Pancreas (tissue), 10 donors: ENCODE measurements at regions not wholly inside any gene's neighbourhood (a gene's known extent, or its start where the extent isn't known, plus 50 kb on each side); places are given as distances from the start of the nearest gene placed in this dataset.

Experiments used
- ATAC-seq, 4 donors: fragments of 200-7000 bp; cut with Tn5 transposase; one replicate each; pipeline versions ENCODE4 v1.8.0 to v1.9.1; 2020; ENCODE audit warnings: mild to moderate bottlenecking in 4 of 4, moderate library complexity in 4 of 4
- DNase-seq, 6 donors: peaks; one replicate each; pipeline ENCODE4 v3.0.0-alpha.2; 2020
- FAIRE-seq: peaks from 2 replicates; lab custom pipeline; 2012; peaks lifted over from hg19 to GRCh38; lab: Jason Lieb, UNC
- H3K27ac ChIP-seq, 4 donors: fragments of 200-600 bp; sonication (generic); 1 replicate in 3 of 4; 2 replicates in 1 of 4; pipeline versions ENCODE4 v1.5.0 to v1.8.0; 2020
- H3K27me3 ChIP-seq, 4 donors: fragments of 200-600 bp; one replicate each; pipeline ENCODE4 v1.8.0; 2021
- H3K36me3 ChIP-seq, 3 donors: fragments of 200-600 bp; sonication (generic) in 1 of 3; one replicate each; pipeline versions ENCODE4 v1.5.0 to v1.8.0; 2020 to 2021
- H3K4me1 ChIP-seq, 3 donors: fragments of 200-600 bp; one replicate each; pipeline ENCODE4 v1.8.0; 2021
- H3K4me3 ChIP-seq, 4 donors: fragments of 200-600 bp; sonication (generic) in 2 of 4; one replicate each; pipeline versions ENCODE4 v1.5.0 to v1.8.0; 2020 to 2021
- H3K9me3 ChIP-seq, 4 donors: fragments of 200-600 bp; one replicate each; pipeline ENCODE4 v1.8.0; 2021
- CTCF ChIP-seq, 4 donors: fragments of 200-600 bp; sonication (generic) in 3 of 4; IDR thresholded peaks; one replicate each; pipeline versions ENCODE4 v1.5.0 to v1.8.0; 2021; ENCODE audit warnings: antibody characterized with exemption in 4 of 4
- WGBS, 2 donors: extraction: QIAGEN DNeasy Blood & Tissue Kit; methylation state at CpG; one replicate each; pipeline ENCODE4 v1.1.7; 2013; 5-methylcytosine and 5-hydroxymethylcytosine counted together
- intact Hi-C, 3 donors: fragments of 100-400 bp; cut with DNase I; formaldehyde crosslinking; loops; one replicate each; pipeline versions ENCODE4 v1.11.1 to v1.14.2; 2022
- donor health status: healthy with polysubstance abuse.
- donor health status: DM: no; HTN: no; CAD: no; lungs with moderate emphysema.
- donor health status: DM: no; HTN: no; CAD: no.
- donor health status: control.
- donor health status: control.
- donor health status: Bipolar disorder and iron deficiency.
- donor health status: DM: yes; HTN: yes; CAD: no.
- donor health status: DM: no; HTN: no; CAD: no.
- donor health status: DM: no; HTN: no; CAD: no.
- donor health status: DM: yes; HTN: yes; CAD: no.

GRCh38 chr4:152103181-152103901 is 342.5 kb upstream of the GATB start:
- no peak for TF ChIP-seq CTCF (IDR thresholded peaks at IDR 0.05)
- Histone ChIP-seq H3K27ac (no peak overlapping the region), H3K4me1 (no peaks in the 10 kb centered on the region), H3K4me3 (no peak overlapping the region), H3K27me3 (no peaks in the 10 kb centered on the region), H3K36me3 (no peaks in the 10 kb centered on the region), H3K9me3 (no peaks in the 10 kb centered on the region)
- 67 to 72% methylated on average over 8 of the region's 8 CpGs for WGBS, 2 donors
- no peak for FAIRE-seq
- intact Hi-C loops = no loop called here
- DNase-seq = no peak
- no peak for ATAC-seq

GRCh38 chr4:152102436-152103000 is 341.7 kb upstream of the GATB start:
- Histone ChIP-seq H3K27me3 (no peaks in the 10 kb centered on the region), H3K4me1 (no peaks in the 10 kb centered on the region), H3K9me3 (no peaks in the 10 kb centered on the region), H3K27ac (no peak overlapping the region), H3K4me3 (no peak overlapping the region), H3K36me3 (no peaks in the 10 kb centered on the region)
- WGBS, 2 donors = 82 to 83% methylated on average over 5 of the region's 5 CpGs
- TF ChIP-seq CTCF (IDR thresholded peaks at IDR 0.05) = no peak
- FAIRE-seq (no peak), DNase-seq (no peak), ATAC-seq (no peak)
- intact Hi-C loops = no loop called here

- Histone ChIP-seq H3K36me3 (no peaks in the 10 kb centered on the region), H3K4me1 (no peaks in the 10 kb centered on the region), H3K4me3 (no peak overlapping the region), H3K27ac (no peak overlapping the region), H3K9me3 (no peaks in the 10 kb centered on the region), H3K27me3 (no peaks in the 10 kb centered on the region)
- no peak for DNase-seq
- FAIRE-seq = no peak
- peak in 1 of 4 donors; percentile 42 for ATAC-seq
- intact Hi-C loops = no loop called here
- TF ChIP-seq CTCF (IDR thresholded peaks at IDR 0.05) = no peak
- WGBS, 2 donors = 70 to 75% methylated on average over 8 of the region's 8 CpGs
These were observed 341.0 kb upstream of the GATB start for GRCh38 chr4:152101556-152102435.

- H3K27ac ChIP-seq = no peak overlapping the region
- FAIRE-seq (no peak), ATAC-seq (peak in 1 of 4 donors; percentile 13), DNase-seq (no peak)
- no peak overlapping the region for H3K4me3 ChIP-seq
- 74 to 77% methylated on average over 6 of the region's 6 CpGs for WGBS, 2 donors
- no peaks in the 10 kb centered on the region for H3K9me3 ChIP-seq
- intact Hi-C loops = no loop called here
- H3K4me1 ChIP-seq = no peaks in the 10 kb centered on the region
- no peak for TF ChIP-seq CTCF (IDR thresholded peaks at IDR 0.05)
- H3K36me3 ChIP-seq = no peaks in the 10 kb centered on the region
- H3K27me3 ChIP-seq = no peaks in the 10 kb centered on the region
These were observed 339.8 kb upstream of the GATB start for GRCh38 chr4:152100379-152101201.
